OCI-LY3 (cell line): ENCODE measurements at regions not wholly inside any gene's neighbourhood (a gene's known extent, or its start where the extent isn't known, plus 50 kb on each side); places are given as distances from the start of the nearest gene placed in this dataset.

Source experiments
- H2AFZ ChIP-seq: fragments of 200-600, 300-600 bp; shearing (Covaris generic); 2 replicates; pipeline ENCODE4 v1.6.0; 2014; ENCODE audit warnings: antibody characterized with exemption, low read depth, low read length
- H3K27ac ChIP-seq: fragments of 200-600, 300-600 bp; sonication (generic); 2 replicates; pipeline ENCODE4 v1.5.1; 2014; ENCODE audit warnings: mild to moderate bottlenecking, low read length, moderate library complexity, mixed read lengths
- H3K27me3 ChIP-seq: fragments of 200-600, 300-600 bp; sonication (generic); 2 replicates; pipeline ENCODE4 v1.6.1; 2014; ENCODE audit warnings: low read depth, low read length, mixed read lengths
- H3K36me3 ChIP-seq: fragments of 200-600, 300-600 bp; sonication (generic); replicated peaks from 2 replicates; pipeline ENCODE3; 2014; ENCODE audit warnings: low read depth, low read length, mixed read lengths
- H3K4me1 ChIP-seq: fragments of 300-600, 200-600 bp; sonication (generic); 2 replicates; pipeline ENCODE4 v1.6.1; 2014; ENCODE audit warnings: low read length, mixed read lengths
- H3K4me2 ChIP-seq: fragments of 200-600, 300-600 bp; sonication (generic); 2 replicates; pipeline ENCODE4 v1.6.1; 2014; ENCODE audit warnings: low read length, mixed read lengths
- H3K4me3 ChIP-seq: fragments of 300-600, 200-600 bp; sonication (generic); 2 replicates; pipeline ENCODE4 v1.5.1; 2014; ENCODE audit warnings: antibody characterized with exemption, mild to moderate bottlenecking, low read length, moderate library complexity
- H3K79me2 ChIP-seq: fragments of 300-600, 200-600 bp; shearing (Covaris generic); 2 replicates; pipeline ENCODE4 v1.6.1; 2014; ENCODE audit warnings: mild to moderate bottlenecking, low read length, mixed read lengths
- H3K9ac ChIP-seq: fragments of 300-600, 200-600 bp; shearing (Covaris generic); 2 replicates; pipeline ENCODE4 v1.6.0; 2014; ENCODE audit warnings: mild to moderate bottlenecking, low read length, moderate library complexity
- H3K9me3 ChIP-seq: fragments of 200-600, 300-600 bp; shearing (Covaris generic); 2 replicates; pipeline ENCODE4 v1.6.1; 2014; ENCODE audit warnings: low read length, mixed read lengths; ENCODE audit not compliant: insufficient read depth
- H4K20me1 ChIP-seq: fragments of 200-600, 300-600 bp; sonication (generic); 2 replicates; pipeline ENCODE4 v1.6.1; 2016; ENCODE audit warnings: low read length, mixed read lengths; ENCODE audit not compliant: insufficient read depth
- EZH2phosphoT487 ChIP-seq: fragments of 200-600 bp; shearing (Covaris generic); IDR thresholded peaks from 2 replicates; pipeline ENCODE4 v1.6.1; 2018; ENCODE audit warnings: antibody characterized with exemption, mixed run types, low read depth
- TF ChIP-seq, protein P1 (sequence below): fragments of 200-600, 300-600 bp; sonication (generic); IDR thresholded peaks from 2 replicates; pipeline ENCODE4 v1.5.1; 2014; ENCODE audit warnings: antibody characterized with exemption, low read length, low read depth

DNA sequence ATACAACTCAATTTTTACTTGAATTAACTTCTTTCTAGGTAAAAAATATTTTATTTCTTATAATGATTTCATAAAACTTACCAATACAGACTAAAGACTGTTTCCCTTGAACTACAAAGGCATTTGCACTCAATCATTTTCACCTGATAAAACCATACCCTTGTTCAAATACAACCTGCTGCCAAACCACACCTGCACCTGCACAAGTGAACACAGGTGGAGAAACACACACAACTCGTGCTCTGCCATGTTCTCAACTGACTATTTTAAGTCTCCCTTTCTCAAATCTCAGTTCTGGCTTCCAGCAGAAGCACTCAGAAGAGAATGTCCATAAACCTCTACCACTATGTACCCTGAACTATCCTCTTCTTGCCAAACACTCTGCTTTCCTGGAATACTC lies 1892.1 kb downstream of the MAT2B start:
- Histone ChIP-seq H3K27me3 (no peaks in the 10 kb centered on the region), H3K9me3 (no peaks in the 10 kb centered on the region)

DNA sequence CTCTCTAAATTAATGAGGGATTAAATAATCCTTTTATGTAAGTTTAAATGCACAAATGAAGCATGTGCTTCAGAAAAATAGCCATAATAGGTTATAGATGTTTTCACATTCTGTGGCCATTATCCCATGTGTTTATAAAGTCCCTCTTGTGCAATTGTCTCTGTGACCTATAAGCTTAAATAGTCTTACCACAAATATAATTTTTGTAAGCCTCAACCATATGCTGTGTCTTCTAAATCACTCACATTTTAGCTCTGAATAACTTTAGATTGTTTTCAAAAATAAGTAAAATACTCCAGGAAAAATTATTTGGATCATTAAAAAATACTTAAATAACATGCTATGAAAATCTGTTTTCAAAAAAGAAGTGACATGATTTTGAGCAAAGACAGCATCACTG lies 1894.7 kb downstream of the MAT2B start:
- no peak overlapping the region for H3K4me2 ChIP-seq
- H3K9me3 ChIP-seq: no peaks in the 10 kb centered on the region
- no peaks in the 10 kb centered on the region for H3K4me1 ChIP-seq
- no peaks in the 10 kb centered on the region for H3K79me2 ChIP-seq
- no peak for TF ChIP-seq EZH2phosphoT487
- TF ChIP-seq, protein P1, sequence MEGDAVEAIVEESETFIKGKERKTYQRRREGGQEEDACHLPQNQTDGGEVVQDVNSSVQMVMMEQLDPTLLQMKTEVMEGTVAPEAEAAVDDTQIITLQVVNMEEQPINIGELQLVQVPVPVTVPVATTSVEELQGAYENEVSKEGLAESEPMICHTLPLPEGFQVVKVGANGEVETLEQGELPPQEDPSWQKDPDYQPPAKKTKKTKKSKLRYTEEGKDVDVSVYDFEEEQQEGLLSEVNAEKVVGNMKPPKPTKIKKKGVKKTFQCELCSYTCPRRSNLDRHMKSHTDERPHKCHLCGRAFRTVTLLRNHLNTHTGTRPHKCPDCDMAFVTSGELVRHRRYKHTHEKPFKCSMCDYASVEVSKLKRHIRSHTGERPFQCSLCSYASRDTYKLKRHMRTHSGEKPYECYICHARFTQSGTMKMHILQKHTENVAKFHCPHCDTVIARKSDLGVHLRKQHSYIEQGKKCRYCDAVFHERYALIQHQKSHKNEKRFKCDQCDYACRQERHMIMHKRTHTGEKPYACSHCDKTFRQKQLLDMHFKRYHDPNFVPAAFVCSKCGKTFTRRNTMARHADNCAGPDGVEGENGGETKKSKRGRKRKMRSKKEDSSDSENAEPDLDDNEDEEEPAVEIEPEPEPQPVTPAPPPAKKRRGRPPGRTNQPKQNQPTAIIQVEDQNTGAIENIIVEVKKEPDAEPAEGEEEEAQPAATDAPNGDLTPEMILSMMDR: no peak
- H3K27ac ChIP-seq: no peak overlapping the region
- no peak overlapping the region for H2AFZ ChIP-seq
- no peaks in the 10 kb centered on the region for H4K20me1 ChIP-seq
- no peak overlapping the region for H3K4me3 ChIP-seq
- H3K36me3 ChIP-seq: no peaks in the 10 kb centered on the region
- H3K9ac ChIP-seq: no peak overlapping the region
- H3K27me3 ChIP-seq: no peaks in the 10 kb centered on the region

More for the DNA sequence above, 1892.1 kb downstream of the MAT2B start:
- H2AFZ ChIP-seq: no peak overlapping the region
- no peak overlapping the region for H3K4me2 ChIP-seq
- H3K79me2 ChIP-seq: no peaks in the 10 kb centered on the region
- no peak overlapping the region for H3K4me3 ChIP-seq
- H3K27ac ChIP-seq: no peak overlapping the region
- no peaks in the 10 kb centered on the region for H3K36me3 ChIP-seq
- TF ChIP-seq, protein P1: no peak
- TF ChIP-seq EZH2phosphoT487: no peak
- H3K9ac ChIP-seq: no peak overlapping the region
- no peaks in the 10 kb centered on the region for H3K4me1 ChIP-seq
- H4K20me1 ChIP-seq: no peaks in the 10 kb centered on the region

DNA sequence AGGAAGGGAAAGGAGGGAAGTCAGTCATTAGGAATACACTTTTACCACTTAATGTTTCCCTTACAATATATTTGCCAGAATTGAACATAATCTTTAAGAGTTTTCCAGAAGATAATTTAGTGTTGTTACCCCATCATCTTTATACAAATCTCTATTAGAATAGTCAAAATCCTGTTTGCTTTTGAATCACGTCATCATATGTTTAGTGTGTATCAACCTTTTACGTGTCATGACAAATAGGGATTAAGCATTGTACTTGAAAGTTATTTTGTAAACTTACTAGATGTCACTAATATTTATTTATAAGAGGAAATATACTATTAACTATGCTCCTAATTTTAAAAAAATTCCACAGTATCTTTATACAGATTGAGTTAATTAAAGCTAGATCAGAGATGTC lies 1899.5 kb downstream of the MAT2B start:
- TF ChIP-seq, protein P1: no peak
- no peak for TF ChIP-seq EZH2phosphoT487
- H3K27me3 ChIP-seq: no peaks in the 10 kb centered on the region
- H3K36me3 ChIP-seq: no peaks in the 10 kb centered on the region

DNA sequence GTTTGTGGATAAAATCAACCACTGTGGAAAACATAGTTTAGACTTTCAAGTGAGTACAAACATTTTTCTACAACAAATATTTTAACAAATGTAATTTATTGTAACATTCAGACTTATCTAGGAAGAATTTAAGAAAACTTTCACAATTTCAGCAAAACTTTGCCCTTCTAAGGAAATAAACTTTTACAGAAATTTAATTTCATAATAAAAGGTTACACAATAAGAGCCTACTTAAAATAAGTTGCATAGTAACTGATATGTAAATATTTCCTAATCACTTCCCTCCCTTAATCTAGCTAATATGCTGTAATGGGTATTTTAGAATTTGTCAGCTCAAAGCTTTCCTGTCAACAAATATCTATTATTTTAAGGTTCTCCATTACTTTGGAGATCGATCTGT lies 1899.9 kb downstream of the MAT2B start:
- H2AFZ ChIP-seq: no peak overlapping the region
- TF ChIP-seq, protein P1: no peak
- no peak for TF ChIP-seq EZH2phosphoT487
- H3K4me1 ChIP-seq: no peaks in the 10 kb centered on the region

More for the DNA sequence above, 1899.5 kb downstream of the MAT2B start:
- Histone ChIP-seq H3K4me1 (no peaks in the 10 kb centered on the region), H3K4me2 (no peak overlapping the region), H2AFZ (no peak overlapping the region), H3K9me3 (no peaks in the 10 kb centered on the region), H3K79me2 (no peaks in the 10 kb centered on the region), H3K4me3 (no peak overlapping the region), H3K9ac (no peak overlapping the region), H4K20me1 (no peaks in the 10 kb centered on the region), H3K27ac (no peak overlapping the region)

More for the DNA sequence above, 1899.9 kb downstream of the MAT2B start:
- Histone ChIP-seq H3K9me3 (no peaks in the 10 kb centered on the region), H3K36me3 (no peaks in the 10 kb centered on the region), H3K4me2 (no peak overlapping the region), H4K20me1 (no peaks in the 10 kb centered on the region), H3K79me2 (no peaks in the 10 kb centered on the region), H3K4me3 (no peak overlapping the region), H3K27ac (no peak overlapping the region), H3K9ac (no peak overlapping the region), H3K27me3 (no peaks in the 10 kb centered on the region)
